ENCODE measurements at regions not wholly inside any gene's neighbourhood (a gene's known extent, or its start where the extent isn't known, plus 50 kb on each side); places are given as distances from the start of the nearest gene placed in this dataset.

DNA sequence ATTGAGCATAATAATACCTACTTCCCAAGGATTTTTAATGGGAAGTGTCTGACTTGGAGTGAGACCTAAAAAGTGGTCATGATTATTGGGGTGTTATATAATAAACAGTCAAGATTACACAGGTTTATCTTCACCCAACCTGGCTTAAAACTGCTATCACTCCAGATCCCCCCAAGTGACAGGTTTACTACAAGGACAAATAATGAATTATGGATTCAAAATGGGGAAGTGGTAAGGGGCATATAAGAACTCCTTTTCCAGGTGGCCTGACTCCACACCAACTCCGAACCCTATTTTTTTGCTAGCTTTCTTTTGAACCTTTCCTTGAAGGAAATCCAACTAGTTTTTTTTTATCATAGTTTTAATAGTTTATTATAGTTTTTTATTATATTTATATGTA is 663.0 kb upstream of the FANCL start:
- no peak for TF ChIP-seq POLR2A (IDR thresholded peaks at IDR 0.05; ENCODE audit: low read length)
- TF ChIP-seq GATA1 (IDR thresholded peaks at IDR 0.05; ENCODE audit: low read depth, low read length), result no peak
